HG03025 (cell line): ENCODE measurements at regions not wholly inside any gene's neighbourhood (a gene's known extent, or its start where the extent isn't known, plus 50 kb on each side); places are given as distances from the start of the nearest gene placed in this dataset.
"Not testable (repeated sequence)": the region's sequence is repeated elsewhere in the genome, so short reads cannot be mapped to it uniquely, and the experiment has no call there.

ENCODE experiments used
- ATAC-seq: cut with Tn5 transposase; IDR thresholded peaks from one replicate; pipeline ENCODE4 v1.9.1; 2021; ENCODE audit warnings: mild to moderate bottlenecking, moderate library complexity; ENCODE audit not compliant: unreplicated experiment, low FRiP score

DNA sequence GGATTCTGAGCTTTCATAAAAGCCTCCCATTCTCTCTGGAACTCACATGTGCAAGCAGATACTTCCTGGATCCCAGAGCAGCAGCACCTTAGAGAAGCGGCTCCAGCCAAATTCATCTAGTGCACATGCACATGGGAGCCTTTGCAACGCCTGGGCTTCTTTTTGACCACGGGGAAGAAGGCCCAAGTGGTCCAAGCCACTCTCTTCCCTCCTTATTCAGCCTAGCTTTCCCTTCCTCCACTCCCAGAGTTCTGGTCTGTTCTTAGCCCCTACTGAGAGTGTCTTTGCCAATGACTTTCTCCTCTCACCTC, 118.7 kb downstream of the ZNF365 start:
- no peak for ATAC-seq

DNA sequence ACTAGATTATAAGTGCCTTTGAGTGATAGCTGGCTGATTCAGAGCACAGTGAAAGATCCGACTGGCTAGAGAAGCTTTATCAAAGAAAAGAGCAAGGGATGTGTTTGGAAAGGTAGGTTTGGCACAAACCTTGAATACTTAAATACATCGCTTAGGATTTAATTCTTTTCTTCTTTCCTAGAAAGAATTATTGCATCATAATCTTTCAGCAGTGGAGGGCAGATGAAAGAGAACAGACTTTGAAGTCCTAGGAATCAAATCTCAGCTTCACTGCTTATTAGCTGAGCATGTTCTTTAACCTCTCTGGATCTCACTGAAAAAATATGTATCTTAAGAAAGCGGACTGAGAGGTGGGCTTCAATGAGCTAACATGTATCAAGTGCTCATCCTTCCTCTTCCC, 122.8 kb downstream of the ZNF365 start:
- ATAC-seq: no peak

DNA sequence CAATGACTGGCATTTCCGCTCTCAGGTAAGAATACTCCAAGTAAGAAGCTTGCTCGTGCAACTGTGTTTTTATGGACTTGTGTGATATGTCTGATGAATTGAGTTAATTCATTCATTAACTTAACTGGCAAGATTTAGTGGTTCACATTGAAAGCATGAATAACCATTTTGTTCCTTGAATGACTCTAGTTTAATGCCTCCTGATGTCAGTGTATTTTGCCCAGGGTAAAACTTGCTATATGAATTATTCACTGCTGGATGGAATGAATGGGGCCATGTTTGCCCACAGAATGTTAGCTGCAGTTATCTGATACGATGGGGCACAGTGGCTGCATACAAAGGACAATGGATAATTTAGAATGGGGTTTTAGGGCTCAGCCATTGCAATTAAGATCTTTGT, 124.1 kb downstream of the ZNF365 start:
- no peak for ATAC-seq

DNA sequence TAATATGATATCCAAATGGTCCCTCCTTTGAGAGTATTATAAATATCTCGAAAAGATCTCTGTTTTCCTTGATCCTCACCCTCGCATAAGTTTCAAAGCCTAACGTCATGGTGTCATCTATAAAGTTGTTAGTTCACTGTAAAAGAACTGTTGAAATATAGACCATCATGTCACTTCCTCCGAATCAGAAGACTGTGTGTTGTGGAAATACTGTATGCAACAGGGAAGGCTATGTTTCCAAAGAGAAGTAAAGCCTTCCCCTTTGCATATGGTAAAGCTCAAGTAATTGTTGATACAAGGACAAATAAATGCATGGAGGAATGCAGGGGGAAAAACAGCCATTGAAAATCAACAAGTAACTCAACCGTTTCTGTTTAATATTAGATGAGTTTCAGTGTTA, 125.9 kb downstream of the ZNF365 start:
- not testable (repeated sequence) for ATAC-seq

DNA sequence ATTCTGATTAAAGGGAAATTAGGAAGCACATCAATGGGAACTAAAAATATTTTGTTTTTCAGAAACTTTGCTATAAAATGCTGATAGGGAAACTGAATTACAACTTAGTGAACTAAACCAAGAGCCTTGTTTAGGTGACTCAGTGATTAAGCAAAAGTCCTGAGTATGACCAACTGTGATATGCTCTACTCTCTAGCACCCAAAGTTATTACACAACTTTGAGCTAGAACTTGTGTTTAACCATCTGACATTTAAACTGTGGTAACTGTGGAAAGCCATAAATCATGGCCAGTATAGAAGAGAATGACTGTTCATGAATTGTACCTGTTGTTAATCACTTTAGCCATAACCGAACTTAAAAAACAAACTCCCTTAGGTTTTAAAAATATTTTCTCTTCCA, 127.4 kb downstream of the ZNF365 start:
- no peak for ATAC-seq

DNA sequence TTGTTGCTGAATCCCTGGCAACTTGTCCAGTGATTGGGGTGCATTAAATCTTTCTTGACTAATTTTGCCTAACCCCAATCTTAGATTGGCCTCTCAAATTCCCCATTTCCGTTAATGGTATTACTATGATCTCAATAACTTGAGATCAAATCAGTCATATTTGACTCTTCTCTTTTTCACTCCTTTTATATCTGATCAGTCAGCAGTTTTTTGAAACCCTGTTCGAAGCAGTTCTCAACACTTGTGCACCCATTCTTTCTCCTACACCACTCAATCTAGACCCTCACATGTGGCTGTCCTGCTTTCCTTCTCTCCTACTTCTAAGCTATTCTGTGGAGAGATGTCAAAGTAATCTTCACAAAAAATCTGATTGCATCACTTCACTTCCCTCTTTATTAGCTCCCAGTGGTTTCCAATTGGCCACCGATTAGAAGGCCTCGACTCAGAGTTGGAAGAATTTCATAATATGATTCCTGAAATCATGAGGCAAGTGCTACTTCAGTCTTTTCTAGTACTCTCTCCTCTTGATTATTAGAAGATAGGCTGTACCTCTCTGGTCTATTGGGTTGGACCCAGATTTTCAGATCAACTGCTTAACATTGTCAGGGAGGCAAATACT, 128.9 kb downstream of the ZNF365 start:
- no peak for ATAC-seq

DNA sequence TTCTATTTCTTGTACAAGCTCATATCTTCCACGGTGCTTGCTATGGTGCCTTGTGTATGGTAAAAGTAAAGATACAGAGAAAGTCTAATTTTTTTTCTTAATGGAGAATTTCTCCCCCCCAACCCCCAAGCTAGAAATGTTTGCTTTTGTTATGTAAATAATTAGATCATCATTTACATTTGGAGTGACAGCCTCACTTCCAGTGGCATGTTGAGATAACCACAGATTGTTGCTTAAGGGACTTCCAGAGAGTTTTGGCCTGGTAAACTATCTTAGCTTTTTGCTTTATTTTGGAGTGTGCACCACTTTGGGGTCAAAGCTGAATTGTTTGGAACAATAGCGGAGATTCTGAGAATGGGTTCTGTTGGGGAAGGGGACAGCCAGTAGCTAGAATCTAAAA, 129.7 kb downstream of the ZNF365 start:
- ATAC-seq: no peak

DNA sequence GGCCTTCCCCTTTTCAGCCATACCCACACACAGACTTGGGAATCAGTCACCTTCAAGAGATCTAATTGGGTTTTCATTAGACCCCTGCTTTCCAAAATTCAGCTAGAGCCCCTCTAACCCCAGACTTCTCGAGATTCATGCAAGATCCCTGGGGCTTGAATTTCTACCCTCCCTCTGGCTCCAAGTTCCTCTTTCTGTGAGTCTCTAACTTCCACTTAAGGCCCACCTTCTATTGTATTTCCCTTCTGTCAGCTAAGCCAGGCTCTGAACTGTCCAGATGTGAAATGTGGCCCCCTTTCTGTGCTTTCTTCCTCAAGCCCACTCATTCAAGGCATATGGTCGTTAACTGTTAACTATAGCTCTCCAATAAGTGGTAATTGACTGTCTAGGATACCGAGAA, 132.2 kb downstream of the ZNF365 start:
- no peak for ATAC-seq

DNA sequence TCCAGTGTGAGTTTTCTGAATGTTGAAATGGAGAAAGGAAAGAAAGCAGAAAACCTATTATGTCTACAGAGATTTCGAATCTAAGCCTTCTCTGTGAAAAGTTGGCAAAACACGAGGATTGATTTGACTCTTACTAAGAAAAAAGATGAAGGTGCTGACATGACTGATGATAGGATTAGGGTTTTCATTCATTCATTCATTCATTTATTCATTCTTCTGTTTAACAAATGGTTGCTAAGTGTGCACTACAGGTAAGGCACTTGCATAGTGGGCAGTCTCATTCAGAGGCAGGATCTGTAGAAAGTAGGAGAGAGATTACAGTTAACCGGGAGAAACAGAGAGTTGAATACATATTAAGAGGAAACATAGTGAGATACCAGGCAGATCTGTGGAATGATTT, 137.1 kb downstream of the ZNF365 start:
- ATAC-seq: no peak

DNA sequence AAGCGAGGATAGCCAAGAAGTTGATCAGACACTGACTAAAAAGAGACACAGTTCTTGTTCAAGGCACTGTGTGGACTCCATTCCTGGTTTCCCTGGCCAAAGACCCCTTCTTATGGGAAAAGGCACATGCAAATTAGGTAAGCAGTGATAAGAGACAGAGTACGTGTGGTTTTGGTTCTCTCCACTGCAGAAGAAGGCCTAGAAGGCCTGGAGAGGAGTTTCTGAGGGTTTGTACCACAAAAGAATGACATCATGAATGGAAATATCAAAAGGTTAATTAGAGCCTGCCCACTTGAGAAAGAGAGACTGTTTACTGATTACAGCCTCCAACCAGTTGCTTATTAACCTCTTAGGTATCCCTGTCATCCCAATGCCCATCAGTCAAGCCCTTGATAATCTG, 137.5 kb downstream of the ZNF365 start:
- no peak for ATAC-seq

DNA sequence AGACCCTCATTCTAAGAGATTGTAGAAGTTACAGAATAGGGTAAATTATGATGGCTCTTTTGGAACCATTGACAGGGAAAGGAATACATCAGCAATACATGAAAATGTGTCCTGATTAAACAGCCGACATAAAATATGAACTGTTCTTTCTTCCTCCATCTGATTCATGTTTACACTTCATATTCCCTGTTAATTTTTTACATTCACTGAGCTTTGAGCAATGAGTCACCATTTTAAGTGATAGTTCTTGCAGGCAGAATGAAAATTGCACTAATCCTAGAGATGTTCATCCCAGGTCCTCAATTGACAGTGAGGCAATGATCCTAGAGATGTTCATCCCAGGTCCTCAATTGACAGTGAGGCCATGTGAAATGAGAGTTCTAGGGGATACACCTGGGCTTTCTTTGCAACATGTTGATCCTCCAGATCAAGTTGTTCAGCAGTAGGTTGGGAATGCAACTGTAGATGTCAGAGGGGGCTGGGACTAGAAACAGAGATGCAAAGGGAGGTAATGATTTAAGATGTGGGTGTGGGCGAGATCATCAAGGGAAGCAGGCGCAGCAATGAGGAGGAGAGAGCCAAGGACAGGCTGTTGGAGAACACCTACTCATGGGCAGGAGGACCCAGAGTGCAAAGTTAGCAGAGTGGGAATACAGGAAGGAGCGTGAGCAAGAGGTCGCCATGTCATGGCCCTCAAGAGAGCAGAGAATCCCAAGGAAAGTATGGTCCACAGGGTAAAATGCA, 138.7 kb downstream of the ZNF365 start:
- ATAC-seq: no peak

DNA sequence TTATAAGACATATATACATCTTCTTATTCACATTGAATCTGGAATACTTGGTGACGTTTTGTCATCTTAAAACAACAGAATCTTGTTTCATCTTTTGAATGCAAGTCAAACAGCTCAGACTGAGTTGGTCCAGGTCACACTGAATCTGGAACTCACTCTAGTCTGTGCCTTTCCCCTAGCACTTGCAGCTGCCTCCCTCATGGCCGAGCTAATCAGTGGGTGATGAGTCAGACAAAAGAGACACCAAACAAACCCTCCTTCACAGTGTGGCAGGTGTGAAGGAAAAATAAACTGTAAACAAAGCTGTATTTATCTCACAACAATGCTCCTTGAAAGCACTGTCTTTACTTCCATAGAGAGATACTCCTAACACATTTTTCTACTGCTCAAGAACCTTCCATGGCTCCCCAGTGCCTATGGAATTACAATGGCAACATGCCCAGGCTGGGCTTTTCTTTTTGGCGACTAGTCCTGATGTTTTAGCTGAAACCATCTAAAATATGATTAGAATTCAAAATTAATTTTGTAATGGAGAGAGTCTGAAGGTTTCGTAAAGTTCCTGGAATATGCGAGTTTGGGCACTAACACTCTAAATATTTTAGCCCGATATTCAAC, 140.0 kb downstream of the ZNF365 start:
- no peak for ATAC-seq

DNA sequence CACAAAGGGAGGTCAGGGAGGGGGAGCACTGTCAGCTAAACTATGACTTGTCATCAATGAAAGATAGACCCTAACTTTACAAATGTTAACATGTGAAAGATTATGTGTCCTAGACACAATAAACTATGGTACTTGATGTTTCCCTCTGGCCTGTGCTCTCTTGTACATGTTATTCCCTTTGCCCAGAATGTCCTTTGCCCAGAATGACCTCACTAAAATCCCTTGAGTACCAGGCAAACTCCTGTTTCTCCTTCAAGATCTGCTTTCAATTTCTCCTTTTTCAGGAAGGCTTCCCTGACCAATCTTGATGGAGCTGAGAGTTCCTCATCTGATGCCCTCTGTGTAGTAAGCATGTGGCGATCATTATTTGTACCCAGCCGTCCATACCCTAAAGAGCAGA, 143.1 kb downstream of the ZNF365 start:
- no peak for ATAC-seq

DNA sequence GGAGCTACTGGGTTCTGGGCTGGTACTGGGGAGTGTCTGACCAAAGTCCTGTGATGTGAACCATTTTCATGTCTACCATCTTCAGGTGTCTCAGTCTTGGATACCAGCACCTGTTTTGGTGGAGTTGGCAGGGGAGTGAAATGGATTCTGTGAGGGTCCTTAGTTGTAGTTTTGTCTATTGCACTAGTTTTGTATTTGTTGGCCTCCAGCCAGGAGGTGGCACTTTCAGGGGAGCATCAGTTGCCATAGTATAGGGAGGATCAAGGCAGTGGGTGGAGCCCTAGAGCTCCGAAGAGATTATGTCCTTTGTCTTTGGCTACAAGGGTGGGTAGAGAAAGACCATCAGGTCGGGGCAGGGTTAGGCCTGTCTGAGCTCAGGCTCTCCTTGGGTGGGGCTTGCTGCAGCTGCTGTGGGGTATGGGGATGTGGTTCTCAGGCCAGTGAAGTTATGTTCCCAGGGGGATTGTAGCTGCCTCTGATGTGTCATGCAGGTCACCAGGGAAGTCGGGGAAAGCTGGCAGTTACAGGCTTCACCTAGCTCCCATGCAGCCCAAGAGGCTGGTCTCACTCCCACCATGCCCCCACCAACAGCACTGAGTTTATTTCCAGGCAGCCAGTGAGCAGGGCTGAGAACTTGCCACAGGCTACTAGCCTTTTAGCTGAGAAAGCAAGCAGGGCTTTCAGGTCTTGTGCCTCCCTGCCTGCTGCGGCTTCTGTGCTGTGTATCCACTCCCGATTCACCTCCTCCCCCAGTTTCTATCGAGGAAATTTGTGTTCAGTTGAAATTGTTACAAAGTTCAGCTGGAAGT, 153.1 kb downstream of the ZNF365 start:
- peak; percentile 44 for ATAC-seq

DNA sequence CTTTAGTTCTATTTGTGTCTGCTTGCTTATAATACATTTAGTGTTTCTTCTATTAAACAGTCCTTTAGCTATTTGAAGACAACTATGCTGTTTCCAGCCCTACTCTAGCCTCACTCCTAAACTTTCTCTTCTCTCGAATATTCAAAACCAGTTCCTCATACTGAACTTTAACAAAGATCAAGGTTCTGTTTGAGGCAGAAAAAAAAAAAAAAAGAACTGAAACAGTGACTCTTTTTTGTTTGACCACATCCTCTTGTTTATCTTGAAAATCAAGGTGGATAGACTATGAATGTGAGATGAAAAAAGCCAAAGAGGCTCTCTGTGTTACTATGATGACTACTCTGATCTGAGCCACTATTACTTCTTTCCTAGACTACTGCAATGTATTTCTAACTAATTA, 154.3 kb downstream of the ZNF365 start:
- ATAC-seq: peak; percentile 94

DNA sequence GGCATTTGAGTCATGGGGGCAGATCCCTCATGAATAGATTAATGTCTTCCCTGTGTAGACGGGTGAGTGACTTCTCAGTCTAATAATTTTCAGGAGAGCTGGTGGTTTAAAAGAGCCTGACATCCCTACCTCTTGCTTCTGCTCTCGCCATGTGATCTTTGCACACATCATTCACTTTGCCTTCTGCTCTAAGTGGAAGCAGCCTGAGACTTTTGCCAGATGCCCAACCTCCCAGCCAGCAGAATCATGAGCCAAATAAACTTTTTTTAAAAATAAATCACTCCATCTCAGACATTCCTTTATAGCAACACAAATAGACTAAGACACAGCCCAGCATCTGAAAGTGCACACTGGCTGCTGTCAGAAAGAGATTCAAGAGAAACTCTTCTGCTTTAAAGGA, 155.2 kb downstream of the ZNF365 start:
- no peak for ATAC-seq

DNA sequence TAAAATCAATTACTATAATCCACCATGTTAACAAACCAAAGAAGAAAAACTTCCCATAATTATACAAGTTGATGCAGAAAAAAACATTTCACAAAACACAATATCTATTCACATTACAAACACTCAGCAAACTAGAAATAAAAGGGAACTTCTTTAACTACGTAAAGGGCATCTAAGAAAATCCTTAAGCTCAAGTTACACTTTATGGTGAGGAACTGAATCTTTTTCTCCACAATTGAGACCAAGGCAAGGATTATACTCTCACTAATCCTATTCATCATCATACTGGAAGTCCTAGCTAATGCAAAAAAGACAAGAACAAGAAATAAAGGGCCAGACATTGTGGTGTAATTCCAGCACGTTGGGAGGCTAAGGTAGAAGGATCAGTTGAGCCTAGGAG, 159.9 kb downstream of the ZNF365 start:
- no peak for ATAC-seq

DNA sequence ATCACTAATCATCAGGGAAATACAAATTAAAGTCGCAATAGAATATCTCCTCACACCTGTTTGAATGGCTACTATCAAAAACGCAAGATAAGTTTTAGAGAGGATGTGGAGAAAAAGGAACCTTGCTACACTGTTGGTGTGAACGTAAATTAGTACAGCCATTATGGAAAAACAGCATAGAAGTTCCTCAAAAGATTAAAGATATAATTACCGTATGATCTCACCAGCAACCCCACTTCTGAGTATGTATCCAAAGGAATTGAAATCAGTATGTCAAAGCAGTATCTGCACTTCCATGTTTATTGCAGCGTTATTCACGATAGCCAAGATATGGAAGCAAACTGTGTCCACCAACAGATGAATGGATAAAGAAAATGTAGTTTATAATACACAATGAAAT, 164.4 kb downstream of the ZNF365 start:
- no peak for ATAC-seq

DNA sequence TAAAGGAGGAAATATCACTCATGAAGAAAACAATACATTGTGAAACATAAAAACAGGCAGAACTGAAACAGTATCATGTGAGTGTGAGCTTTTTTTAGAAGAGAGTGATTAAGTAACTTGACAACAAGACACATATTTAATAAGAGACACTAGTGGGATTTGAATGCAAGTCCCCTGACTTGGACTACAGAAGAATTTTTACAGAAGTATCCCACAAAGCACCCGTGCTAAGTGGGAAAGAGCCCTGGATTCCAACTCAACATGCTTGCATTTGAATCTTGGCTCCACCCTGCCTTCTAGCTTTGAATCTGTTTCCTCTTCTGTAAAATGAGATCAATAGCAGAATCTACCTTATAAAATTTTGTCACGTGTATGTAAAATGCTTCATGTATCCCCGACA, 166.2 kb downstream of the ZNF365 start:
- ATAC-seq: no peak

DNA sequence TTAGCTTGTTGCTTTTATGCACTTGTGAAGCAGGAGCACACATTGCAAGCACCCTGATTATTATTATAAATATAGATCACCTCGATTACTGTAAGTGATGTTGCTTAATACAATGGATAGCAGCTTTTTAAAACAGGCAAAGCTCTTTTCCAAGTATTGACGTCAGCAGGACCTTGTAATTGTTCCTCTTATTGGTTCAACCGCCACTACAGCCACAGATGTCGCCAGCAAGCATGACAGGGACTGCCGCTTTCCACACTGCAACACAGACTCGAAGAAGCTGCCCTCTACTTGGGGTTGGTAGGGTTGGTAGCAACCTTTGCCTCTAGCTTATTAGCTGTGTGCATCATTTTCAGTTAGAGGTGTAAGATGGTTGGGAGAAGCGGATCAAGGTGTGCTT, 167.6 kb downstream of the ZNF365 start:
- ATAC-seq: no peak

DNA sequence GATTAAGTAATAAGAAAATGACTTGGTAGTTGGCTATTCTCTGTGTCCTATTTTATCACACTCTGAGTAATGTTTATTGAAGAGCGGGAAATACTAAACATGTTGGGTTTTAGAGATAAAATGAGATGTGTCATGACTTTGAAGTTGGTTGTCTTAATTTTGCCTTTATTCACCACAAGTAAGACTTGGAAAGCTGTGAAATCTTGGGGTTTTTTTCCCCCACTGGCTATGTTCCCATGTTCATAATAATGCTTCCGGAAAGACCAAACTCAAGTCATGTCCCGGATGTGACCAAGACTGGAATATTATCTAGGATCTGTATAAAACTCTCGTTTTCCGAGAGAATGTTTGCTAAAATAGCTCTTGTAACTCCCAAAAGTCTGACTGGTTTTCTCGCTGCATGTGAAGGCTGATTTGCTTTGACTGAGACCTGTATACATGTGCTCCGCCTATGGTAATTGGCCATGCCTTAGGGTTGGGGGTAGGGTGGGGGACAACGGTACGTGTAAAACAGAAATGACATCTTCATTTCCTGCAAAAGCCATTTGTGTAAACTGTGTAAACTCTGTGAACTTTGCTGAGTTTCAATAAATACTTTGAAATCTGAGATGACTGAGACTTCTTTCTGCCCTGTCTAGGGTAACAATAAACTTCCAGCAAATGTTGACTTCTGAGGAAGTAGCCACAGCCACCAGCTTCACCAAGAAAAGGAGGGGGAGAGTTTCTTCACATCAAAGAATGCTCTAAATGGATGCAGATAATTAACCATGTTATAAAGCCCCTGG, 169.6 kb downstream of the ZNF365 start:
- no peak for ATAC-seq
